ENCODE measurements at regions not wholly inside any gene's neighbourhood (a gene's known extent, or its start where the extent isn't known, plus 50 kb on each side); places are given as distances from the start of the nearest gene placed in this dataset.

GRCh38 chr22:44615146-44615545, 86.9 kb upstream of the PRR5 start:
- Histone ChIP-seq H3K4me1 (ENCODE audit: low read depth) (no peaks in the 10 kb centered on the region), H3K36me3 (ENCODE audit: low read depth) (no peaks in the 10 kb centered on the region), H3K4me3 (no peak overlapping the region), H3K9me3 (peaks cover 25% of the 10 kb centered on the region)
- ATAC-seq, result no peak
- TF ChIP-seq, protein P1, sequence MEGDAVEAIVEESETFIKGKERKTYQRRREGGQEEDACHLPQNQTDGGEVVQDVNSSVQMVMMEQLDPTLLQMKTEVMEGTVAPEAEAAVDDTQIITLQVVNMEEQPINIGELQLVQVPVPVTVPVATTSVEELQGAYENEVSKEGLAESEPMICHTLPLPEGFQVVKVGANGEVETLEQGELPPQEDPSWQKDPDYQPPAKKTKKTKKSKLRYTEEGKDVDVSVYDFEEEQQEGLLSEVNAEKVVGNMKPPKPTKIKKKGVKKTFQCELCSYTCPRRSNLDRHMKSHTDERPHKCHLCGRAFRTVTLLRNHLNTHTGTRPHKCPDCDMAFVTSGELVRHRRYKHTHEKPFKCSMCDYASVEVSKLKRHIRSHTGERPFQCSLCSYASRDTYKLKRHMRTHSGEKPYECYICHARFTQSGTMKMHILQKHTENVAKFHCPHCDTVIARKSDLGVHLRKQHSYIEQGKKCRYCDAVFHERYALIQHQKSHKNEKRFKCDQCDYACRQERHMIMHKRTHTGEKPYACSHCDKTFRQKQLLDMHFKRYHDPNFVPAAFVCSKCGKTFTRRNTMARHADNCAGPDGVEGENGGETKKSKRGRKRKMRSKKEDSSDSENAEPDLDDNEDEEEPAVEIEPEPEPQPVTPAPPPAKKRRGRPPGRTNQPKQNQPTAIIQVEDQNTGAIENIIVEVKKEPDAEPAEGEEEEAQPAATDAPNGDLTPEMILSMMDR (IDR thresholded peaks at IDR 0.05), result no peak
- intact Hi-C loops (cut with DNase I, micrococcal nuclease), result no loop called here
- DNase-seq, result no peak

DNA sequence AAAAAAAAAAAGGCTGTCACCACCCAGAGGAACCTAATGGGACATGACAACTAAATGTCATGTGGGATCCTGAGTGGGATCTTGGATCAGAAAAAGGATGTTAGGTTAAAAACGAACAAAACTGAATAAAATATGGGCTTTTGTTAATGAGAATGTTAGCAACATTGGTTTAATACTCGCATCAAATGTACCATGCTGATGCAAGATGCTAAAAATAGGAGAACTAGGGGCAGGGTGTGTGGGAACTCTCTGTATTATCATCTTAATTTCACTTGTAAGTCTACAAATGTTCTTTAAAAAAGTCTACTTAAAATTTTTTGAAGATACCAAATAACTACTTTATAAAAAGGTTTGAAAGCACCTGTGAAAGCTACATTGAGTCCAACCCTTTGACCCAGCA, 88.8 kb upstream of the PRR5 start:
- H3K36me3 ChIP-seq (ENCODE audit: low read depth), result no peaks in the 10 kb centered on the region
- H3K4me1 ChIP-seq (ENCODE audit: low read depth), result no peaks in the 10 kb centered on the region
- no peak for ATAC-seq
- TF ChIP-seq, protein P1 (IDR thresholded peaks at IDR 0.05), result no peak
- intact Hi-C loops (cut with DNase I, micrococcal nuclease), result no loop called here
- DNase-seq, result no peak
- peaks cover 25% of the 10 kb centered on the region for H3K9me3 ChIP-seq
- no peak overlapping the region for H3K4me3 ChIP-seq

- intact Hi-C loops (cut with DNase I, micrococcal nuclease), result no loop called here
- ATAC-seq (no peak), DNase-seq (no peak)
- Histone ChIP-seq H3K4me3 (no peak overlapping the region), H3K9me3 (peaks cover 25% of the 10 kb centered on the region), H3K4me1 (ENCODE audit: low read depth) (no peaks in the 10 kb centered on the region), H3K36me3 (ENCODE audit: low read depth) (no peaks in the 10 kb centered on the region)
- TF ChIP-seq, protein P1 (IDR thresholded peaks at IDR 0.05), result no peak
These were observed 90.0 kb upstream of the PRR5 start for GRCh38 chr22:44611880-44612496.

DNA sequence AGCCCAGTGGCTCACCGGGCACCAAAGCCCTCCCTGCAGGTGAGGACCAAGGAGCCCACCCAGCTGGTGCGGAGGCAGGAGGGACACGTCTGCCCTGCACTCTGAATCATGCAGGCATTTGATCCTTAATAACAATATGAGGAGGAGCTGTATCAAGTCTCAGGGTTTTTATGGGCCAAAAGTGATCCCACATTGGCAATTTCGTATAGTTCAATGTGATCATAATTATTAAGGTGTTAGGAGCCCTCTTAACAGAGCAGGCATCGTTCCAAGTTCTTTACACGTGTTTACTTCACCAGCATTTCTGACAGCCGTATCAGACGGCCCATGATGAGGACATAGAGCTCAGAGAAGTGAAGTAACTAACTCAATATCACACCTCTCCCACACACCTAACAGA, 91.9 kb upstream of the PRR5 start:
- TF ChIP-seq, protein P1 (IDR thresholded peaks at IDR 0.05), result no peak
- ATAC-seq (no peak), DNase-seq (no peak)
- Histone ChIP-seq H3K9me3 (peaks cover 25% of the 10 kb centered on the region), H3K4me3 (no peak overlapping the region), H3K36me3 (ENCODE audit: low read depth) (no peaks in the 10 kb centered on the region), H3K4me1 (ENCODE audit: low read depth) (no peaks in the 10 kb centered on the region)
- intact Hi-C loops (cut with DNase I, micrococcal nuclease), result no loop called here

DNA sequence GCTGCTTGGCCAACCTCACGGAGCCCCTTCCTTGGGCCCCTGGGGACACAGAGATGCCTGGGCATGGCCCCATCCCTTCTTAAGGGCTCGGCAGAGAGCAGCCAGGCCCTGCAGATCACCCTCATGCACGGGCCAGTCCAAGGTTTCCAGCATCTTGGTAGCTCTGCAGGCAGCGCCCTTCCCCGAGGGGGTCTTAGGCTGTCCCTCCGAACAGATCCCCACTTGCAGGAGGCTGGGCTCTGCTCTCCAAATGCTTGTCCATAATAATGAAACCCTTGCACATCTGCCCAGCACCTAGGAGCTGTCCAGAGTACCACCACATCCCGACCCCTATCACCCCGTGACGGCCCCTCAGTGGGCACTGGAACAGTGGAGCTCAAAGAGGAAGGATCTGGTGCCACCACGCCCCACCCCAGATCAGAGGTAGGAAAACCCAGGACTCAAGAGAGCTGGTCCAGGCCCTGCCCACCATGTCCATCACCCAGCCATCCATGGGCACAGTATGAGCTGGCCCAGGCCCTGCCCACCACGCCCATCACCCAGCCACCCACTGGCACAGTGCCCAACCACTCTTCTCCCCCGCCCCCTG, 92.5 kb upstream of the PRR5 start:
- ATAC-seq (no peak), DNase-seq (peak in 1 of 3 donors; percentile 20)
- intact Hi-C loops (cut with DNase I, micrococcal nuclease), result no loop called here
- TF ChIP-seq, protein P1 (IDR thresholded peaks at IDR 0.05), result no peak
- H3K4me3 ChIP-seq, result no peak overlapping the region
- no peaks in the 10 kb centered on the region for H3K4me1 ChIP-seq (ENCODE audit: low read depth)
- H3K36me3 ChIP-seq (ENCODE audit: low read depth), result no peaks in the 10 kb centered on the region
- peaks cover 25% of the 10 kb centered on the region for H3K9me3 ChIP-seq
